ENCODE measurements at regions not wholly inside any gene's neighbourhood (a gene's known extent, or its start where the extent isn't known, plus 50 kb on each side); places are given as distances from the start of the nearest gene placed in this dataset.
"Not testable (repeated sequence)": the region's sequence is repeated elsewhere in the genome, so short reads cannot be mapped to it uniquely, and the experiment has no call there.

DNA sequence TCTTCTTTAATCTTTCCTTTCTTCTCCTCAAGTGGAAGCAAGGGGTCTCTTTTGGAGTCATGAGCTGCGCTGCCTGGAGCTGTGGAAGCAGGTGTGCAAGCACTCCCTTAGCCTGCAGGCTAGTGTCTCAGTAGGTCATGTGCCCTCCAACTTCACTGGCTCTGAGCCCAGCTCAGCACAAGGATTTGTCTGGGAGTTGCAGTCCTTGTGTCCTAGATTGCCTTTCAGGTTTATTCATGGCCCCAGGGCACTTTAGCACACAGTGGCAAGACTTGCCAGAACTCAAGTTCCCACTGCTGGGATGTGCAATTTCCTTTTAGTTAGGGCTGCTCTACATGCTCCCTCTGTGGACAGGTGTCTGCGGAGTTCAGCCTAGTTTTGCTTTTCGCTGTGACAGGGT, 211.7 kb downstream of the LIG4 start:
- no peak for DNase-seq

DNA sequence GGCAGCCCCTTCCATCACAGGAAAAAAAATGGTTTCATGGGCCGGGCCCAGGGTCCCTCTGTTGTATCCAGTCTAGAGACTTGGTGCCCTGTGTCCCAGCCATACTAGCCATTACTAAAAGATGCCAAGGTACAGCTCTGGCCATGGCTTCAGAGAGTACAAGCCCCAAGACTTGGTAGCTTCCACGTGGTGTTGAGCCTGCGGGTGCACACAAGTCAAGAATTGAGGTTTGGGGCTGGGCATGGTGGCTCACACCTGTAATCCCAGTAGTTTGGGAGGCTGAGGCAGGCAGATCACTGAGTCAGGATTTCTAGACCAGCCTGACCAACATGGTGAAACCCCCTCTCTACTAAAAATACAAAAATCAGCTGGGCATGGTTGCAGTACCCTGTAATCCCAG, 214.3 kb downstream of the LIG4 start:
- DNase-seq = no peak

DNA sequence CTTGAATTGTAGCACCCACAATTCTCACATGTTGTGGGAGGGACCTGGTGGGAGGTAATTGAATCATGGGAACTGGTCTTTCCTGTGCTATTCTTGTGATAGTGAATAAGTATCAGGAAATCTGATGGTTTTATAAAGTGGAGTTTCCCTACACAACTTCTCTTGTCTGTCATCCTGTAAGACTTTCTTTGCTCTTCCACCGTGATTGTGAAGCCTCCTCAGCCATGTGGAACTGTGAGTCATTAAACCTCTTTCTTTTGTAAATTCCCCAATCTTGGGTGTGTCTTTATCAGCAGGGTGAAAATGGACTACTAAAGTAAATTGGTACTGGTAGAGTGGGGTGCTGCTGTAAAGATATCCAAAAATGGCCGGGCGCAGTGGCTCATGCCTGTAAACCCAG, 215.6 kb downstream of the LIG4 start:
- DNase-seq = no peak

DNA sequence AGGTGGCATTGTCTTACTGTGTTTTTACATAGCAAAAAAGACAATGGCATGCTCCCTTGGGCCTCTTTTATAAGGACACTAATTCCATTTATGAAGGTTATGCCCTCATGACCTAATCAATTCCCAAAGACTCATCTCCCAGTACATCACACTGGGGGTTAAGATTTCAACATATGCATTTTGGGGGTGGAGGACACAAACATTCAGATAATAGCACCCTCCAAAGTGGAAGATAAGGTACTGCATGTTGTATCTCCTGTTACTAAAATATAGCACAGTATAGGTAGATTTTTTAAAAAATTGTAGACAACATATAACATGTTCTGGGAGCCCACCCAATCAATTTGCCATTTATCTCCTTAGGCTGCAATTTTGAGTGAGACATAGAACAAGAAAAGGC, 221.2 kb downstream of the LIG4 start:
- DNase-seq = no peak

DNA sequence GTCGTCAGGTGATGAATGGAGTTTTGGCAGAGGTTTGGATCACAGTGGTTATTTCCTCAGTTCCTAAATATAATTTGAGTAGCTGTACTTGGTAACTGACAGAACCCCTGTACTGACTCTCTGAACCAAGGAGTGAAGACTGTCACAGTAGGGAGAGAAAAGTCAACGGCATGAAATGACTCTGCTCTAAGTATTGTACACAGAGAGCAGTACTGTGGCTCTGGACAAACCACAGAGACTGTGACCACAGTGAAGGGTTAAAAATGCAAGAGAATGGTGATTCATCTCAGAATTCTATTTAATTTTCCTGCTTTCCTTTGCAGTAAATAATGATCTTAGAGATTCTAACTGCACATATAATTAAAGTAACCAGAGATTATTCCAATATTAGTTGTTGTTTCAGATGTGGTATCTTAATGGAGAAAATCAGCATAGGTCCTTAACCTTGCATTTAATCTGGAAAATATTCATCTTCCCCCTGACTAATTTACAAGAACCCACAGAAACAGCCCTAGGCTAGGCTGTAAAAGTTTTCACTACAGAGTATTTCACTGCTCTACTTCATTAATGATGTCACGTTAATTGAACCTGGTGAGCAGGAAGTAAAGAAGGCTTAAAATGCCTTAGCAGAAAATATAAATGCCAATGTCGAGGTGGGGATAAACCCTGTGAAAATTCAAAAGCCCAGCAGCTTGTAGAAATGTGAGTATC, 221.9 kb downstream of the LIG4 start:
- DNase-seq = no peak

DNA sequence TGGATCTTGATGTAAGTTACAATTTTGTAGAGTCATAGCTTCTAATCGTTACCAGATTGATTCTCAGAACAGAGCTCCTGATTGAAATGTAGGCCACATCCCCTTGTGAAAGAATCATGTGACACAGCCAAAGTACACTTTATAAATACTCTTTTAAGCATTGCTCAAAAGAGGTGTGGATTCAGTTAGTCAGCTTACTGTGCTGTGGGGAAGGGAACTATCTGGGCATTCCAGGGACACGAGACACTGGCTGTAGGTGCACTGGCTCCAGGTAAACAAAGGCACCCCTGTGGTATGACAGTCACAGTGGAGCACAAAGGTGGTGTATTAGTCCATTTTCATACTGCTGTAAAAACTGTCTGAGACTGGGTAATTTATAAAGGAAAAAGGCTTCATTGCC, 222.8 kb downstream of the LIG4 start:
- no peak for DNase-seq

DNA sequence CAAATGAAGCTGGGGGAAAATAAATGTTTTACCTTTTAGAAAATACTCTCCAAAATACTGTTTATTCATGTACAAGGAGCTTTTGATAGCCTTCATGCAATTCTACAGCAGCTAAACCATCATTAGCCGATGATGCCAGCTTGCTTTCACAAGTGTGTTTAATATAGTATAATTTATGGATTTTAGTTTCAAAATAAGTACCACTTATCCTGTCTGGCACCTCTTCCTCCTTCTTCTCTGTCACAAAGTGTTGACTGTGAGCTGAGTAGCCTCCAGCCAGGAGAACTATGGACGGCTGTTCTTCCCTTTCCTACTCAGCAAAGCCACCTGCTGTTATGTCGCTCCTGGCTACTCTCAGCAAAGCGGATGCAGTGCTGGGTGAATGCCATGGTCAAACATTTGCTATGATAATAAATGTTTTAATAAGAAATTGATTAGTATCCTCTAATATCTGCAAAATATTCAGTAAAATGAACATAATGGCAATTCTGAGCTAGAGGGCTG, 238.2 kb downstream of the LIG4 start:
- no peak for DNase-seq

DNA sequence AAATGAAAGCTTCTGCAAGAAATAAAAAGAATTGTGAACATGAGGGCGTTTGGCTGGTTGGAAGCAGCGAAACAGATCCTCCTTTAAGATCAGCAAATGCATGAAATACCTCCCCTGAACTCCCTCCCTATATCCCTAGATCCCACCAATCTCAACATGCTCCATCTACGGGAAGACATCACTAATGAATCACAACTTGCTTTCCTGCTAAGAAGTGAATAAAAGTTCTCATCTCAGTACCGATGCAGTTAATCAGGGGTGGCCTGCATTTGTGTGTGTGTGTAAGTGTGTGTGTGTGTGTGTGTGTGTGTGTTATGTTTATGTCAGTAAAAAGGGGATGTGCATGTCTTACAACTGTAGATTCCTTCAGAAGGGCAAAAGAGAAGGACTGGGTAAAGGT, 238.7 kb downstream of the LIG4 start:
- no peak for DNase-seq

DNA sequence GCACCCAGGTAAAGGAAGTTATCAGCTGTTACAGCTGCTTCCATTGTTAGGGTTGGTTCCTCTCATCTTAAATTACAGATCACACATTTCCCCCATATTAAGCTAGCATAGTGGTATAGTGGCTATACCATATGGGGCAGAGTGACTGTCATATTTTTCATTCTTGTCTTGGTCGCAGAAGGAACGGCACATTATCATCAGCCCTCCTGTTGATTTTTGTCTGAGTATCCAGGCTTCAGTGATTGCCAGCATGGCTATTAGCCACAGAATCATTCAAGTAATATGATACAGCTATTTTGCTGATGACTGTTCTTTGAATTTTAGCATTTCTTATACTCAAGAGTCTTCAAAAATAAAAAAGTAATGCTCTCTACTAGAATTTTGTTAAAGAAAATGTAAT, 240.9 kb downstream of the LIG4 start:
- no peak for DNase-seq

DNA sequence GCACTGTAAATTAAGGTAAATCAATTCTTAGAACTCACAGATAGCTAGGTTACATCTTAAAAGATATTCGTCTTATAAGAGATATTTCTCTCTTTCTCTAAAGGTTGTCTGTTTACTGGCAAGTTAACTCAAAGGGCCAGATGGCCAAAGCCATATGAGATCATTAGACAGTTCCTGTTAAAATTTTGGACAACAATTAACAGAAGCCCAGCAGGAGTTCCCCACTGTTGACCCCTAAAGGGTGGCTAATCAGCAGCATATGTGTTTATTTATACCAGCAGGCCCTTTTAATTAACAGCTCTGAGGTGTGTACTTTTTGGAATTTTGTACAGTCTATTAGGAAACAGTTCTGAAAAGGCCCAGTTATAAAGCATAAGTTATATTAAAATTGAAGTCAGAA, 245.8 kb downstream of the LIG4 start:
- DNase-seq = no peak

DNA sequence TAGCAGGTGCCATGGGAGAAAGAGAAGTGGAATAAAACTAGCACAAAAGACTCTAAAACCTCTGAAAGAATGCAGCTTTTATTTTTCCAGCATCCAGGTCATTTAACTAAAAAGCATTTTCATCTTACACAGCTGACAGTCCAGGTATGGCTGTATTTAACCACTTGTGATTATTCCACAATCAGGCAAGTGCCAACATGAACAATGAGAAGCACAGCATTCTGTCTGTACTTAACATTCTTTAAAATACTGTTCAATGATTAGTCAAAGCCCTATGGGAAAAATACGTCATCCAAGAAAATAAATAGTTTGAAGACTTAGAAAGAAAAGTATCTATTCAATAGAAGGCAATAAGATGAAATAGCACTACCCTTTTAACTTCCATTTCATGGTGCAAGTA, 246.9 kb downstream of the LIG4 start:
- no peak for DNase-seq

DNA sequence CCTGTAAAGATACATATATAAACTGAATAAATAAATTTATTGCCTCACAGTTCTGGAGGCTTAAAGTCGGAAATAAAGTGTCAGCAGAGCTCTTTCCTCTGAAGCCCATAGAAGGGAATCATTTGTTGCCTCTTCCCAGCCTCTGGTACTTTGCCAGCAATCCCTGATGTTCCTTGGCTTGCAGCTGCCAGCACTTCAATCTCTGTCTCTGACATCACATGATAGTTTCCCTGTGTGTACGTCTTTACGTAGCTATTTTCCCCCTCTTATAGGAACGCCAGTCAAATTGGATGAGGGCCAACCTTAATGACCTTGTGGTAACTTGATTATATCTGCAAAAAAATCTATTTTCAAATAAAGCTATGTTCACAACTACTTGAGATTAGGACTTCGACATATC, 250.9 kb downstream of the LIG4 start:
- DNase-seq = peak; percentile 54 to 56

DNA sequence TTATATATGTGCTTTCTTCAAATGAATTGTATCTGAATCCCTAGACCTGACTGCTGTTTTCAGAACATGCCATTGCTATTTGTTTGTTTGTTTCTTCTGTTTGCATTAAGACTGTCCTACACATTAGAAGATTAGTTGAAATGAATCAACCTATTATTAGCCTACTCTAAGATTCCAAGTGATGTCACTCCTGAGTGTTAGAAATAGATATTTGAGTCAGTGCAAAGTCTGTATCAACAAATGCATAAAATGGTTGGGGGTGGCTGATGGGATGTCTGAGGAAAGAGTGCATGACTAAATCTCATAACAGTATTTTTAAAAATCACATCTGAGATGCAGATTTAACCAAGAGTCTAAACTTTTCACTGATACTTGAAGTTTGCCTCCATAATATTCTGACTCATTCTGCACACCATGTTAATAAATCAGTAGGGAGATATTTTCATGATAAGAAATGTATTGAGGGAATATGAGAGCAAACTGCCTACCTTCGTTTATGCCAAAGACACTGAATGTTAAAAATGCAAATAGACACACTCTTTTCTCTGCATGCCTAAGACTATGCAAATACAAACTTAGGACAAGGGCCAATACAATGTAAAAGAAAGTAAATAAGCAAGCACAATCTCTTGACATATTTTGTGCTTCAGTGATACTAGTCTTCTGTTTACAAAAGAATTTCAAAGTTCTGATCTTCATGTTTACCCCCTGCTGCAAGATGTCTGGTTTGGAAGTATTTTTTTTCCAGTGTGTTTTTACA, 253.3 kb downstream of the LIG4 start:
- DNase-seq = no peak

DNA sequence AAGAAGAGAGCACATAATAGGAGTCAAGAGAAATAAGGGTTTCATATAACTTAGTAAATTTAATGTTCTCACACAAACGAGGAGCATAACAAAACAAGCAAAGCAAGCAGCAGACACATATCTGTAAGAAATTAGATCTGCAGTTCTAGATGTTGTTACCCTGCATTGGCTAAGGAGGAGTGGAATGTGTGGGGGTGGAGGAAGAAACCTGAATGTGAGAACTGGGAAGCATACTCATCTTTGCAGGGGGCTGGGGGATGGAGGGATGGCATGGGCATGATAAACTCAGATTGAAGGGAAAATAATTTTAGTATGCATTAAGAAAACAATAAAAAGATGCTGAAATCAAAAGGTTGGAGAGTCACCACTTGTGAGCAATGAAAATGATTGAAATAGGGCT, 255.0 kb downstream of the LIG4 start:
- DNase-seq = no peak

DNA sequence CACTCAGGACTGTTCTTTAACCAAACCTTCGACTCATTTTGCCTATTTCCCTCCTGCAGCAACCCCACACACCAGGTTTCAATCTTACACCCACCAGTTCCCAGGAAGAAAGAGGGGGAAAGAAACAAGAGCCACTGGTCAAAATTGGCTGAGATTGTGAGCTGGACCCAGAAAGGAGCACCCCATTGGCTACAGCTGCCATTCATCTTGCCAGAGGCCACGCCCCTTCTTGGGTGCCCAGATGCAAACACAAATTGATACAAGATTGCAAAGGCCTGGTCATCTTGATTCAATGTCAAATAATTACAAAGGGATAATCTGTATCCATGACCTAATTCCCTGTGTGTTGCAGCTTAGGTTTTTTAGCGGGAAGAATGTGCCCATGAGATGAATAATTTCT, 258.4 kb downstream of the LIG4 start:
- no peak for DNase-seq

DNA sequence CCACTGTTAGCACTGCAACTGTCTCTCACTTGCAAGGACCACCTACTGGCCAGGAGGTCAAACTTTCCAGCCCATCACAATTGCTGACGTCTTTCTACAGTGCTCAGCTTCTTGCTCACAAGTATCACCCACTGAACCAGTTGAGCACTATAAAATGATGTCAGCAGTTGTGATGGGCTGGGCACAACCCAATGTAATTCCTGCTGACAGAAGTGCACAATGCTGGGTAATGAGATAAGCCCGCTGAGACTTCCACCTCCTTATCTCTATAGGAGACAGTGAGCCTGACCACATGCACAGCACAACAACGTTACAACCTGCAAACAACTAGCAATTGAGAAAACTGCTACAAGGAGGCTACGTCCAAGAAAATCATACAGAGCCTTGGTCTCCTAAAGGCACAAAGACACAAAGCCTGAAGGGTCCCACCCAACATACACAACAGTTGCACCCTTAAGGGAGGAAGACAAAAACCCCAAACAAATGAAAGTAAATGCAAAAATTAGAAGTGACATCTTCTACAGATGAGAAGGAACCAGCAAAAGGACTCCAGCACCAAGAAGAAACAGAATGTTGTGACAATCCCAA, 273.2 kb downstream of the LIG4 start:
- no peak for DNase-seq

DNA sequence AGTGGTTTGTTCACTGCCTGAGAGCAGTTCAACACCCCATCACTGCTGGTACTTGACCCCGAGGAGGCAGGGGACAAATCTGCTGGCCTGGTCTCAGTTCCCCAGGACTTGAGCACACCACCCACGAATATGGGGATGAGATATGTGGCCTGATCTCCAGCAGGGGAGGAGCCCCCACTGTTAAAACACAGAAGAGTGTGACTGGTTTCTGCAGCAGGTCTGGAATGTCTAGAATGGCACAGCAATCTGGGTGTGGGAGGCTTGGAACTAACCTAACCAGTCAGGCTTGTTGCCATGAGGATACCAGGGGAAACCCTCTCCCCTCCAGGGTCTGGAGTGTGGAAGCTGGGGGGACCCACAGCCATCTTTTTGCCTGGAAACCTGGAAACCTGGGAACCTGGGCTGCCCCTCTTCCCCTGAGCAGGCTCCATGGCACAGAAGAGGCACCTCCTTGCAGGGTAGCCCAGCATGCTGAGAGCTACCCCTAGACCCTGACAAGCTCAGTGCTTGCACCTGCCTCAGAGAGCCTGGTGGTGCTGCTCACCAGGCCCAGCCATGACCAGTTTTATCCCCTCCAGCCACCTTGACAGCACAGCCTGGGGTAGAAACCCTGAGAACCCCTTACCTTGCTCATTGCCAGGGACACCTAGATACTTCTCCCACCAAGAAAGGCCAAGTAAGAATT, 273.8 kb downstream of the LIG4 start:
- DNase-seq = no peak

DNA sequence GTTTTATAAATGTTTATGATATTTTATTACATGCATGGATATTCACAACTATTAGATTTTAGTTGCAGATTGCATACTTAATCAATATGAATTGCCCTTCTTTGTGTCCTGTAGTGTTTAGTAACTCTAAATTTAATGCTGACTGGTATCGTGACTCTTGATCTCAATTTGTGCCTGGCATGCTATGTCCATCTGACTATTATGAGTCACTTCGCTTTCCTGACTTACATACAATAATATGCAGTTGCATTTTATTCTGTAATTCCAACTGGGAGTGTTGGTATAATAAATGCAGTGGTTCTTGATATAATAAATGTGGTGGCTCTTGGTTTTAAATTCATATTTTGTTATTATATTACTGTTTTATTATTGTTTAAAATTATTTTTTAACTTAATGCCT, 277.5 kb downstream of the LIG4 start:
- DNase-seq = no peak

DNA sequence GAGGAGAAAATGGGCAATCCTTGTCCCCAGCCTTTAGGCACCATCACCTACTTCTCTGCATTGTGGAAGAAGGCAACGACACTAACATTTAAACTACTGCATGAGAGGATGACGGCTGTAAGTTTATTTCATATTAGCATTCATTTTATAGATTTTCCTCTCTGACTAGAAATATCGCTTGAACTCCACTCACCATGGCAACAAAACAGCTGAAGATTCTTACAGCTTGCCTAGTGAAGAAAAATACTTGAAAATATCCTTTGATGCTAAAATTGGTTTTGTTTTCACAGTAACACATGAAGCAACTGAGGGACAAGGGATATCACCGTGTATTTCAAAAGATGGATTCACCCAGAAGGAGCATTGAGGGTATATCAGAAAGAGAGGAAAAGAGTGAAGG, 284.3 kb downstream of the LIG4 start:
- no peak for DNase-seq

DNA sequence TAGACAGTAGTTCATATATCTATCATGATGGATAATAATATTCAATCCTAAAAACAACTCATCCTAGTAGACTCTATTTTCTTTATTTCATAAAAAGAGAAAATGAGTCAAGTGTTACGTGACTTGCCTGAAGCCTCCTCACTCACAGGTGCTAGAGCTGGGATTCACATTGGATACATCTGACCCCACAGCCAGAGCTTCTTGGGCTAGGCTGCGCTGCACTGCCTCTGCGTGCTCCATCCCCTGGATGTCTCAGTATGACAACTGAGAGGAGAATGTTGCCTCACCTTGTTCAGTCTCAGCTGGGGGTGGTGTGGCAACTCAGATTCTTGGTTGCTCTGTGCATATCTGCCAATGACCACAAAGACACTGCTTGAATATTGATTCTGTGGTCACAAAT, 286.6 kb downstream of the LIG4 start:
- no peak for DNase-seq

DNA sequence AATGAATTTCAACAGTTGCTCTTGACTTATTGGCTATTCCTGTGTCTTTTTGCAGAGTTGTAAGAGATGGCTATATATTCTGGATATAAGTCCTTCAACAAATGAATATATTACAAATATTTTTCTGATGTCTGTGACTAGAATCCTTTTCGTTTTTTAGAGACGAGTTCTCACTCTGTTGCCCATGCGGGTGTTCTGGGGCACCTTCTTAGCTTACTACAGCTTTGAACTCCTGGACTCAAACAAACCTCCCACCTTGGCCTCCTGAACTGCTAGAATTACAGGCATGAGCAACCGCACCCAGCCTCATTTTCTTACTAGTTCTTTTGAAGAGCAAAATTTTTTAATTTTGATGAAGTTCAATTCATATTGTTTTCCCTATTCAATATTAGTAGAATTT, 287.8 kb downstream of the LIG4 start:
- no peak for DNase-seq

DNA sequence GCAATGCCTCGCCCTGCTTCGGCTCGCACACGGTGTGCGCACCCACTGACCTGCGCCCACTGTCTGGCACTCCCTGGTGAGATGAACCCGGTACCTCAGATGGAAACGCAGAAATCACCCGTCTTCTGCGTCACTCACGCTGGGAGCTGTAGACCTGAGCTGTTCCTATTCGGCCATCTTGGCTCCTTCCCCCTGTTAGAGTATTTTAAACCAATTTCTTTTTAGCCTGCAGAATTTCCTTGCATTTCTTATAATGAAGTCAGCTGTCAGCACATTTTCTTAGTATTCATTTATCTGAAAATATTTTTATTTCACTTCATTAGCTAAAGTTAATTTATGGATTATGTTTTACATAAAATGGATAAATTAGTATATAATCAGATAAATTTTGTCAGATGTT, 288.8 kb downstream of the LIG4 start:
- DNase-seq = not testable (repeated sequence)

DNA sequence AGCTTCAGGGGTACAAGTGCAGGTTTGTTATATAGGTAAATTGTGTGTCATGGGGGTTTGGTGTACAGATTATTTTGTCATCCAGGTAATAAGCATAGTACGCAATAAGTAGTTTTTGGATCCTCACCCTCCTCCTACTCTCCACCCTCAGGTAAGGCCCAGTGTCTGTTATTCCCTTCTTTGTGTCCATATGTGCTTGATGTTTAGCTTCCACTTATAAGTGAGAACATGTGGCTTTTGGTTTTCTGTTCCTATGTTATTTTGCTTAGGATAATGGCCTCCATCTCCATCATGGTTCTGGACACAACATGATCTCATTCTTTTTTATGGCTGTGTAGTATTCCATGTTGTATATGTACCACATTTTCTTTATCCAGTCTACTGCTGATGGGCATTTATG, 298.4 kb downstream of the LIG4 start:
- not testable (repeated sequence) for DNase-seq
